Medulla oblongata (tissue), 1 donor: ENCODE measurements at regions not wholly inside any gene's neighbourhood (a gene's known extent, or its start where the extent isn't known, plus 50 kb on each side); places are given as distances from the start of the nearest gene placed in this dataset.

Experiments used
- DNase-seq: peaks from one replicate; pipeline ENCODE4 v3.0.0-alpha.2; 2015; ENCODE audit errors: extremely low spot score

- DNase-seq: no peak
These were observed 610.4 kb downstream of the TBC1D4 start for GRCh38 chr13:74871369-74872070.

GRCh38 chr13:74870865-74871264 lies 611.1 kb downstream of the TBC1D4 start:
- no peak for DNase-seq

- no peak for DNase-seq
These were observed 612.1 kb downstream of the TBC1D4 start for GRCh38 chr13:74869846-74870245.

- no peak for DNase-seq
These were observed 613.9 kb downstream of the TBC1D4 start for GRCh38 chr13:74868049-74868448.

GRCh38 chr13:74867460-74867859 lies 614.5 kb downstream of the TBC1D4 start:
- DNase-seq: no peak

GRCh38 chr13:74866101-74866500 lies 615.9 kb downstream of the TBC1D4 start:
- DNase-seq: no peak

GRCh38 chr13:74865656-74866055 lies 616.3 kb downstream of the TBC1D4 start:
- no peak for DNase-seq

- no peak for DNase-seq
These were observed 621.2 kb downstream of the TBC1D4 start for GRCh38 chr13:74860789-74861188.

GRCh38 chr13:74850893-74851292 lies 631.1 kb downstream of the TBC1D4 start:
- no peak for DNase-seq

GRCh38 chr13:74847966-74848365 lies 634.0 kb downstream of the TBC1D4 start:
- DNase-seq: no peak

- no peak for DNase-seq
These were observed 636.2 kb downstream of the TBC1D4 start for GRCh38 chr13:74845806-74846205.

GRCh38 chr13:74841651-74842050 lies 640.3 kb downstream of the TBC1D4 start:
- no peak for DNase-seq

GRCh38 chr13:74841123-74841522 lies 640.8 kb downstream of the TBC1D4 start:
- DNase-seq: no peak

GRCh38 chr13:74839656-74840055 lies 642.3 kb downstream of the TBC1D4 start:
- no peak for DNase-seq

- no peak for DNase-seq
These were observed 643.9 kb downstream of the TBC1D4 start for GRCh38 chr13:74838096-74838495.

GRCh38 chr13:74836628-74837027 lies 645.3 kb downstream of the TBC1D4 start:
- no peak for DNase-seq

- no peak for DNase-seq
These were observed 646.4 kb downstream of the TBC1D4 start for GRCh38 chr13:74835579-74835978.

- DNase-seq: no peak
These were observed 656.1 kb downstream of the TBC1D4 start for GRCh38 chr13:74825938-74826246.

- DNase-seq: no peak
These were observed 656.6 kb downstream of the TBC1D4 start for GRCh38 chr13:74825152-74825937.

- DNase-seq: no peak
These were observed 661.2 kb downstream of the TBC1D4 start for GRCh38 chr13:74820809-74821208.

GRCh38 chr13:74819549-74819948 lies 662.4 kb downstream of the TBC1D4 start:
- no peak for DNase-seq

- no peak for DNase-seq
These were observed 665.2 kb downstream of the TBC1D4 start for GRCh38 chr13:74816737-74817136.

- peak; percentile 18 for DNase-seq
These were observed 662.0 kb upstream of the KLF12 start for GRCh38 chr13:74796157-74796556.
